GM12878 (cell line): ENCODE measurements at regions not wholly inside any gene's neighbourhood (a gene's known extent, or its start where the extent isn't known, plus 50 kb on each side); places are given as distances from the start of the nearest gene placed in this dataset.

Source experiments
- ATAC-seq: fragments of 200-7000 bp; cut with Tn5 transposase; 3 replicates; pipeline ENCODE4 v1.9.1; 2020; ENCODE audit warnings: mild to moderate bottlenecking, moderate library complexity
- BruUV-seq: library from RNA; stranded (reverse); fragments of 400-500 nt; replicated peaks from 2 replicates; lab custom pipeline; 2021; lab: Mats Ljungman, UMichigan
- CTCF ChIA-PET: fragments of 300-600 bp; sonication (Branson Sonifier 250); formaldehyde crosslinking; extraction: SDS; loops from one replicate; lab custom pipeline; 2021; ENCODE audit warnings: inconsistent platforms; lab: Yijun Ruan, JAX
- POLR2A ChIA-PET: fragments of 350-600 bp; formaldehyde crosslinking; extraction: SDS; loops from one replicate; lab custom pipeline; 2021; ENCODE audit warnings: inconsistent platforms; lab: Charles Lee
- RAD21 ChIA-PET: fragments of 300-600 bp; sonication (Branson Sonifier 250); formaldehyde crosslinking; loops from one replicate; lab custom pipeline; 2023; ENCODE audit warnings: antibody characterized with exemption; ENCODE audit not compliant: unreplicated experiment; lab: Charles Lee
- SMC1A ChIA-PET: fragments of 300-600 bp; sonication (Branson Sonifier 250); formaldehyde crosslinking; loops from one replicate; lab custom pipeline; 2023; ENCODE audit not compliant: unreplicated experiment, uncharacterized antibody; lab: Charles Lee
- DNase-seq: peaks from one replicate; pipeline ENCODE4 v3.0.0-alpha.2; 2011; ENCODE audit warnings: low read depth, low spot score
- FAIRE-seq: peaks from 3 replicates; lab custom pipeline; 2011; peaks lifted over from hg19 to GRCh38; lab: Jason Lieb, UNC
- H2AFZ ChIP-seq: 2 replicates; pipeline ENCODE4 v1.6.0; 2011; ENCODE audit warnings: low read depth, low read length, control low read depth; ENCODE audit not compliant: control insufficient read depth
- H3K27ac ChIP-seq: 2 replicates; pipeline ENCODE4 v1.5.1; 2011; ENCODE audit warnings: control low read depth; ENCODE audit not compliant: control insufficient read depth, insufficient read depth
- H3K27me3 ChIP-seq, 2 experiments: replicated peaks in 1 of 2; 2 replicates each; pipeline versions ENCODE4 v1.6.0 to v1.6.1; 2011; ENCODE audit warnings: low read length in 1 of 2; ENCODE audit not compliant: control insufficient read depth in 2 of 2, insufficient read depth in 2 of 2
- H3K36me3 ChIP-seq, 2 experiments: 2 replicates each; pipeline ENCODE4 v1.5.1; 2011; ENCODE audit warnings: low read length in 1 of 2; ENCODE audit not compliant: control insufficient read depth in 2 of 2, insufficient read depth in 2 of 2
- H3K4me1 ChIP-seq: 2 replicates; pipeline ENCODE4 v1.6.1; 2011; ENCODE audit warnings: mild to moderate bottlenecking, low read length, moderate library complexity, mixed read lengths; ENCODE audit not compliant: control insufficient read depth, insufficient read depth
- H3K4me2 ChIP-seq: 2 replicates; pipeline ENCODE4 v1.6.0; 2011; ENCODE audit warnings: control low read depth; ENCODE audit not compliant: control insufficient read depth, insufficient read depth
- H3K4me3 ChIP-seq: fragments of 200-600 bp; sonication (generic); 2 replicates; pipeline ENCODE4 v1.5.1; 2016
- H3K79me2 ChIP-seq: 2 replicates; pipeline ENCODE4 v1.6.0; 2011; ENCODE audit warnings: low read length; ENCODE audit not compliant: control insufficient read depth, insufficient read depth
- H3K9ac ChIP-seq: 2 replicates; pipeline ENCODE4 v1.8.0; 2011; ENCODE audit warnings: low read length, control low read depth, mixed read lengths; ENCODE audit not compliant: control insufficient read depth, insufficient read depth
- H3K9me3 ChIP-seq: replicated peaks from 3 replicates; pipeline ENCODE4 v1.5.1; 2011; ENCODE audit warnings: mild to moderate bottlenecking, low read length; ENCODE audit not compliant: control insufficient read depth, insufficient read depth
- H4K20me1 ChIP-seq: 2 replicates; pipeline ENCODE4 v1.6.0; 2011; ENCODE audit not compliant: control insufficient read depth, insufficient read depth
- ATF2 ChIP-seq: IDR thresholded peaks from 2 replicates; pipeline ENCODE4 v1.6.1; 2012; ENCODE audit warnings: low read length, inconsistent platforms
- CBFB ChIP-seq: IDR thresholded peaks from 2 replicates; pipeline ENCODE4 v1.6.1; 2016; ENCODE audit warnings: antibody characterized with exemption, low read depth
- CHD4 ChIP-seq: fragments of 200-600 bp; sonication (generic); IDR thresholded peaks from 2 replicates; pipeline ENCODE4 v1.6.1; 2016; ENCODE audit warnings: mild to moderate bottlenecking
- EED ChIP-seq: sonication (generic); IDR thresholded peaks from 2 replicates; pipeline ENCODE4 v1.6.1; 2016; ENCODE audit warnings: antibody characterized with exemption, low read depth
- FOXK2 ChIP-seq: fragments of 450-650 bp; IDR thresholded peaks from 2 replicates; pipeline ENCODE4 v1.6.1; 2017; ENCODE audit warnings: mild to moderate bottlenecking, moderate library complexity
- IKZF2 ChIP-seq, 2 experiments: fragments of 450-650 bp; IDR thresholded peaks; 2 replicates each; pipeline ENCODE4 v1.6.1; 2017; ENCODE audit warnings: mild to moderate bottlenecking in 2 of 2, moderate library complexity in 2 of 2
- MEF2A ChIP-seq: IDR thresholded peaks from 2 replicates; pipeline ENCODE4 v1.6.1; 2011; ENCODE audit warnings: low read depth, mild to moderate bottlenecking, low read length, moderate library complexity; ENCODE audit not compliant: insufficient read depth
- SMC3 ChIP-seq: IDR thresholded peaks from 2 replicates; pipeline ENCODE4 v1.6.1; 2011; ENCODE audit warnings: low read length, improper control_type of control experiment, borderline replicate concordance
- SRF ChIP-seq, 2 experiments: IDR thresholded peaks; 2 replicates each; pipeline ENCODE4 v1.6.1; 2011; ENCODE audit warnings: low read depth in 2 of 2, low read length in 2 of 2, mild to moderate bottlenecking in 1 of 2, moderate library complexity in 1 of 2
- ZBED1 ChIP-seq: IDR thresholded peaks from 2 replicates; pipeline ENCODE4 v1.6.1; 2016; ENCODE audit warnings: borderline replicate concordance
- ZNF622 ChIP-seq: fragments of 450-650 bp; IDR thresholded peaks from 2 replicates; pipeline ENCODE4 v1.6.1; 2017; ENCODE audit warnings: mild to moderate bottlenecking, inconsistent platforms
- WGBS: methylation state at CpG from one replicate; pipeline ENCODE4 v1.1.6; 2016; ENCODE audit warnings: low lambda C conversion rate; ENCODE audit not compliant: insufficient replicate concordance, insufficient coverage; ENCODE audit errors: missing lambda C conversion rate; 5-methylcytosine and 5-hydroxymethylcytosine counted together
- in situ Hi-C: fragments of 300-500 bp; cut with MboI; formaldehyde crosslinking; loops from 9 replicates; pipeline ENCODE4 v1.14.3; 2018; ENCODE audit warnings: mixed read lengths
- intact Hi-C: fragments of 100-400 bp; cut with micrococcal nuclease; formaldehyde crosslinking; loops from one replicate; pipeline ENCODE4 v1.14.2; 2022; ENCODE audit not compliant: unreplicated experiment
- TF ChIP-seq, protein P1 (sequence below), 3 experiments: IDR thresholded peaks in 2 of 3; conservative IDR thresholded peaks in 1 of 3; 2 replicates each; pipeline ENCODE4 v1.5.1; 2011; ENCODE audit warnings: low read depth in 3 of 3, low read length in 3 of 3, mild to moderate bottlenecking in 3 of 3, control low read depth in 2 of 3, moderate library complexity in 2 of 3, inconsistent platforms in 1 of 3, mixed read lengths in 1 of 3; ENCODE audit not compliant: control insufficient read depth in 2 of 3, insufficient read depth in 1 of 3; ENCODE audit errors: extremely low read depth in 1 of 3
- TF ChIP-seq, protein P2 (sequence below): IDR thresholded peaks from 2 replicates; pipeline ENCODE4 v1.6.1; 2012; ENCODE audit warnings: low read depth, low read length, improper control_type of control experiment
- TF ChIP-seq, protein P3 (sequence below): fragments of 450-650 bp; IDR thresholded peaks from 2 replicates; pipeline ENCODE4 v1.6.1; 2016; ENCODE audit warnings: mild to moderate bottlenecking

- H3K36me3 ChIP-seq: no peaks in the 10 kb centered on the region
- H3K4me2 ChIP-seq: no peak overlapping the region
- BruUV-seq: no TSS peak
- no peaks in the 10 kb centered on the region for H4K20me1 ChIP-seq
- no peak overlapping the region for H3K27ac ChIP-seq
- POLR2A ChIA-PET: no interaction called here
- H3K4me1 ChIP-seq: no peaks in the 10 kb centered on the region
- FAIRE-seq (no peak), ATAC-seq (peak; percentile 68), DNase-seq (no peak)
- in situ Hi-C loops: no loop called here
- no peak overlapping the region for H3K9ac ChIP-seq
- H2AFZ ChIP-seq: no peak overlapping the region
- no peaks in the 10 kb centered on the region for H3K9me3 ChIP-seq
- H3K27me3 ChIP-seq: no peaks in the 10 kb centered on the region
- WGBS: 11% methylated on average over 3 of the region's 3 CpGs
- CTCF ChIA-PET: interaction anchor here (0.7 kb wide), 1 partner anchor 251 kb away, joined by 3 read pairs; no protein-coding TSS in a partner anchor
- intact Hi-C loops: no loop called here
- H3K79me2 ChIP-seq: no peaks in the 10 kb centered on the region
- RAD21 ChIA-PET: no interaction called here
- SMC1A ChIA-PET: interaction anchor here (0.5 kb wide), 1 partner anchor 198 kb away, joined by 3 read pairs; no protein-coding TSS in a partner anchor
- TF ChIP-seq, protein P1, sequence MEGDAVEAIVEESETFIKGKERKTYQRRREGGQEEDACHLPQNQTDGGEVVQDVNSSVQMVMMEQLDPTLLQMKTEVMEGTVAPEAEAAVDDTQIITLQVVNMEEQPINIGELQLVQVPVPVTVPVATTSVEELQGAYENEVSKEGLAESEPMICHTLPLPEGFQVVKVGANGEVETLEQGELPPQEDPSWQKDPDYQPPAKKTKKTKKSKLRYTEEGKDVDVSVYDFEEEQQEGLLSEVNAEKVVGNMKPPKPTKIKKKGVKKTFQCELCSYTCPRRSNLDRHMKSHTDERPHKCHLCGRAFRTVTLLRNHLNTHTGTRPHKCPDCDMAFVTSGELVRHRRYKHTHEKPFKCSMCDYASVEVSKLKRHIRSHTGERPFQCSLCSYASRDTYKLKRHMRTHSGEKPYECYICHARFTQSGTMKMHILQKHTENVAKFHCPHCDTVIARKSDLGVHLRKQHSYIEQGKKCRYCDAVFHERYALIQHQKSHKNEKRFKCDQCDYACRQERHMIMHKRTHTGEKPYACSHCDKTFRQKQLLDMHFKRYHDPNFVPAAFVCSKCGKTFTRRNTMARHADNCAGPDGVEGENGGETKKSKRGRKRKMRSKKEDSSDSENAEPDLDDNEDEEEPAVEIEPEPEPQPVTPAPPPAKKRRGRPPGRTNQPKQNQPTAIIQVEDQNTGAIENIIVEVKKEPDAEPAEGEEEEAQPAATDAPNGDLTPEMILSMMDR (IDR thresholded peaks at IDR 0.05 in 2 of 3, conservative IDR thresholded peaks at IDR 0.05 in 1 of 3; ENCODE audit: control insufficient read depth in 2 of 3, extremely low read depth in 1 of 3, insufficient read depth in 1 of 3, low read depth in 3 of 3, low read length in 3 of 3): peak in 1 of 3 experiments; percentile 12; a peak in 1 of 6 replicates
- TF ChIP-seq SRF (IDR thresholded peaks at IDR 0.05; ENCODE audit: low read depth in 2 of 2, low read length in 2 of 2): no peak
- no peak overlapping the region for H3K4me3 ChIP-seq
Observed at GRCh38 chr7:15889507-15889906, 203.0 kb upstream of the MEOX2 start.

- no peak overlapping the region for H3K27ac ChIP-seq
- no peak overlapping the region for H3K4me3 ChIP-seq
- intact Hi-C loops (no loop called here), in situ Hi-C loops (no loop called here)
- FAIRE-seq (no peak), DNase-seq (no peak), ATAC-seq (no peak)
- ChIA-PET POLR2A (no interaction called here), CTCF (no interaction called here), SMC1A (interaction anchor here (0.9 kb wide), 1 partner anchor 119 kb away, joined by 4 read pairs; no protein-coding TSS in a partner anchor), RAD21 (no interaction called here)
- no peaks in the 10 kb centered on the region for H3K27me3 ChIP-seq
- H4K20me1 ChIP-seq: no peaks in the 10 kb centered on the region
- H3K9ac ChIP-seq: no peak overlapping the region
- H2AFZ ChIP-seq: no peak overlapping the region
- no peaks in the 10 kb centered on the region for H3K36me3 ChIP-seq
- WGBS: 0% methylated on average over 1 of the region's 1 CpG
- no TSS peak for BruUV-seq
- no peaks in the 10 kb centered on the region for H3K9me3 ChIP-seq
- no peak overlapping the region for H3K4me2 ChIP-seq
- H3K79me2 ChIP-seq: no peaks in the 10 kb centered on the region
- no peaks in the 10 kb centered on the region for H3K4me1 ChIP-seq
- TF ChIP-seq, protein P2, sequence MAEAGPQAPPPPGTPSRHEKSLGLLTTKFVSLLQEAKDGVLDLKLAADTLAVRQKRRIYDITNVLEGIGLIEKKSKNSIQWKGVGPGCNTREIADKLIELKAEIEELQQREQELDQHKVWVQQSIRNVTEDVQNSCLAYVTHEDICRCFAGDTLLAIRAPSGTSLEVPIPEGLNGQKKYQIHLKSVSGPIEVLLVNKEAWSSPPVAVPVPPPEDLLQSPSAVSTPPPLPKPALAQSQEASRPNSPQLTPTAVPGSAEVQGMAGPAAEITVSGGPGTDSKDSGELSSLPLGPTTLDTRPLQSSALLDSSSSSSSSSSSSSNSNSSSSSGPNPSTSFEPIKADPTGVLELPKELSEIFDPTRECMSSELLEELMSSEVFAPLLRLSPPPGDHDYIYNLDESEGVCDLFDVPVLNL: no peak
- TF ChIP-seq ZNF622 (no peak), ATF2 (no peak), IKZF2 (IDR thresholded peaks at IDR 0.05) (no peak), SMC3 (no peak), MEF2A (no peak), ZBED1 (no peak), FOXK2 (no peak), EED (no peak), CHD4 (no peak), CBFB (no peak)
- TF ChIP-seq, protein P3, sequence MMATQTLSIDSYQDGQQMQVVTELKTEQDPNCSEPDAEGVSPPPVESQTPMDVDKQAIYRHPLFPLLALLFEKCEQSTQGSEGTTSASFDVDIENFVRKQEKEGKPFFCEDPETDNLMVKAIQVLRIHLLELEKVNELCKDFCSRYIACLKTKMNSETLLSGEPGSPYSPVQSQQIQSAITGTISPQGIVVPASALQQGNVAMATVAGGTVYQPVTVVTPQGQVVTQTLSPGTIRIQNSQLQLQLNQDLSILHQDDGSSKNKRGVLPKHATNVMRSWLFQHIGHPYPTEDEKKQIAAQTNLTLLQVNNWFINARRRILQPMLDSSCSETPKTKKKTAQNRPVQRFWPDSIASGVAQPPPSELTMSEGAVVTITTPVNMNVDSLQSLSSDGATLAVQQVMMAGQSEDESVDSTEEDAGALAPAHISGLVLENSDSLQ: no peak
Observed at GRCh38 chr7:15888090-15888489, 201.6 kb upstream of the MEOX2 start.
